ENCODE measurements at regions not wholly inside any gene's neighbourhood (a gene's known extent, or its start where the extent isn't known, plus 50 kb on each side); places are given as distances from the start of the nearest gene placed in this dataset.

DNA sequence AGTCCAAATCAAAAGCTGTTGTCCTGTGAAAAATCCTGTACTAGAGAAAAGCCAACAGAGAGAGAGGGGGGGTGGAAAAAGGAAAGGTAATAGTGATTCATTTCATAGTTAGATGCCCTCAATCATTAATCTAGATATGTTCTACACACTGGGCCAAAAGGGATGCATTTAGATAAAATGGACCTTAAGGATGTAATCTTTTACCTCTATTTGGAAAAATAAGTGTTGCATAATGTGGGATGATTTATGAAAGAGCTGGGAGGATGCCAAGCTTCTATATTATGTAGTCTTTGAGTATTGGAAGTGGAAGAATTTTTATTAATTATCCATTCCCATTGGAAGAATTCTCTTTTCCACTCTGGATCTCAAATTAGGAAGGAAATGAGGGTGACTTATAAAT lies 480.5 kb upstream of the ZEB2 start:
- TF ChIP-seq, protein P1, sequence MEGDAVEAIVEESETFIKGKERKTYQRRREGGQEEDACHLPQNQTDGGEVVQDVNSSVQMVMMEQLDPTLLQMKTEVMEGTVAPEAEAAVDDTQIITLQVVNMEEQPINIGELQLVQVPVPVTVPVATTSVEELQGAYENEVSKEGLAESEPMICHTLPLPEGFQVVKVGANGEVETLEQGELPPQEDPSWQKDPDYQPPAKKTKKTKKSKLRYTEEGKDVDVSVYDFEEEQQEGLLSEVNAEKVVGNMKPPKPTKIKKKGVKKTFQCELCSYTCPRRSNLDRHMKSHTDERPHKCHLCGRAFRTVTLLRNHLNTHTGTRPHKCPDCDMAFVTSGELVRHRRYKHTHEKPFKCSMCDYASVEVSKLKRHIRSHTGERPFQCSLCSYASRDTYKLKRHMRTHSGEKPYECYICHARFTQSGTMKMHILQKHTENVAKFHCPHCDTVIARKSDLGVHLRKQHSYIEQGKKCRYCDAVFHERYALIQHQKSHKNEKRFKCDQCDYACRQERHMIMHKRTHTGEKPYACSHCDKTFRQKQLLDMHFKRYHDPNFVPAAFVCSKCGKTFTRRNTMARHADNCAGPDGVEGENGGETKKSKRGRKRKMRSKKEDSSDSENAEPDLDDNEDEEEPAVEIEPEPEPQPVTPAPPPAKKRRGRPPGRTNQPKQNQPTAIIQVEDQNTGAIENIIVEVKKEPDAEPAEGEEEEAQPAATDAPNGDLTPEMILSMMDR (IDR thresholded peaks at IDR 0.05; ENCODE audit: insufficient read depth, low read depth, low read length) = no peak
- no peak for TF ChIP-seq EZH2 (IDR thresholded peaks at IDR 0.05; ENCODE audit: insufficient read depth, low read length)

Data from astrocyte (in vitro differentiated cells and primary cell).